Activated naive CD8-positive, alpha-beta T cell (primary cell): ENCODE measurements at regions not wholly inside any gene's neighbourhood (a gene's known extent, or its start where the extent isn't known, plus 50 kb on each side); places are given as distances from the start of the nearest gene placed in this dataset.

Experiments used
- H3K27ac Mint-ChIP-seq: one replicate; pipeline ENCODE4 v1.8.0; 2021; ENCODE audit warnings: mixed read lengths
- H3K27me3 Mint-ChIP-seq: one replicate; pipeline ENCODE4 v1.8.0; 2021; ENCODE audit warnings: mixed read lengths
- H3K36me3 Mint-ChIP-seq: one replicate; pipeline ENCODE4 v1.8.0; 2021; ENCODE audit warnings: mixed read lengths
- H3K4me1 Mint-ChIP-seq: one replicate; pipeline ENCODE4 v1.8.0; 2021; ENCODE audit warnings: low read depth, mixed read lengths
- H3K4me3 Mint-ChIP-seq: one replicate; pipeline ENCODE4 v1.8.0; 2021; ENCODE audit warnings: mild to moderate bottlenecking, mixed read lengths
- H3K9me3 Mint-ChIP-seq: one replicate; pipeline ENCODE4 v1.8.0; 2021; ENCODE audit warnings: low read depth, mixed read lengths

GRCh38 chrX:576904-577560, 53.6 kb upstream of the SHOX start:
- Mint-ChIP-seq H3K4me1 (no peaks in the 10 kb centered on the region), H3K27ac (no peak overlapping the region), H3K27me3 (peaks cover 28% of the 10 kb centered on the region), H3K4me3 (no peak overlapping the region), H3K9me3 (peaks cover 18% of the 10 kb centered on the region), H3K36me3 (no peaks in the 10 kb centered on the region)

- H3K27me3 Mint-ChIP-seq: peaks cover 29% of the 10 kb centered on the region
- H3K4me1 Mint-ChIP-seq: no peaks in the 10 kb centered on the region
- no peak overlapping the region for H3K27ac Mint-ChIP-seq
- no peaks in the 10 kb centered on the region for H3K36me3 Mint-ChIP-seq
- H3K4me3 Mint-ChIP-seq: no peak overlapping the region
- H3K9me3 Mint-ChIP-seq: peaks cover 18% of the 10 kb centered on the region
Observed at GRCh38 chrX:578531-578930, 52.1 kb upstream of the SHOX start.

GRCh38 chrX:580030-580429, 50.6 kb upstream of the SHOX start:
- H3K27me3 Mint-ChIP-seq: peaks cover 29% of the 10 kb centered on the region
- H3K9me3 Mint-ChIP-seq: peaks cover 18% of the 10 kb centered on the region
- H3K36me3 Mint-ChIP-seq: no peaks in the 10 kb centered on the region
- H3K4me1 Mint-ChIP-seq: no peaks in the 10 kb centered on the region
- H3K27ac Mint-ChIP-seq: no peak overlapping the region
- H3K4me3 Mint-ChIP-seq: no peak overlapping the region
